ENCODE measurements at regions not wholly inside any gene's neighbourhood (a gene's known extent, or its start where the extent isn't known, plus 50 kb on each side); places are given as distances from the start of the nearest gene placed in this dataset.

- Mint-ChIP-seq H3K36me3 (ENCODE audit: low read depth) (no peaks in the 10 kb centered on the region), H3K4me3 (no peak overlapping the region), H3K9me3 (no peaks in the 10 kb centered on the region), H3K27me3 (ENCODE audit: low read depth) (peaks cover 12% of the 10 kb centered on the region), H3K27ac (ENCODE audit: unreplicated experiment) (no peak overlapping the region), H3K4me1 (no peaks in the 10 kb centered on the region)
- DNase-seq (ENCODE audit: low read depth, low spot score): no peak
- TF ChIP-seq CTCF (conservative IDR thresholded peaks at IDR 0.05): no peak
These were observed 125.5 kb upstream of the NMNAT3 start for GRCh38 chr3:139803294-139803693.

- peak; percentile 65 for DNase-seq (ENCODE audit: low read depth, low spot score)
- Mint-ChIP-seq H3K9me3 (no peaks in the 10 kb centered on the region), H3K4me1 (no peaks in the 10 kb centered on the region), H3K27ac (ENCODE audit: unreplicated experiment) (no peak overlapping the region), H3K36me3 (ENCODE audit: low read depth) (no peaks in the 10 kb centered on the region), H3K4me3 (no peak overlapping the region), H3K27me3 (ENCODE audit: low read depth) (peaks cover 25% of the 10 kb centered on the region)
- TF ChIP-seq CTCF (conservative IDR thresholded peaks at IDR 0.05): no peak
These were observed 120.1 kb upstream of the NMNAT3 start for GRCh38 chr3:139797724-139798343.

GRCh38 chr3:139794469-139795265, 116.9 kb upstream of the NMNAT3 start:
- no peak for DNase-seq (ENCODE audit: low read depth, low spot score)
- H3K4me1 Mint-ChIP-seq: peaks cover 3% of the 10 kb centered on the region
- no peaks in the 10 kb centered on the region for H3K9me3 Mint-ChIP-seq
- no peaks in the 10 kb centered on the region for H3K36me3 Mint-ChIP-seq (ENCODE audit: low read depth)
- no peak overlapping the region for H3K4me3 Mint-ChIP-seq
- no peak overlapping the region for H3K27ac Mint-ChIP-seq (ENCODE audit: unreplicated experiment)
- peaks cover 35% of the 10 kb centered on the region for H3K27me3 Mint-ChIP-seq (ENCODE audit: low read depth)
- TF ChIP-seq CTCF (conservative IDR thresholded peaks at IDR 0.05): no peak

GRCh38 chr3:139793408-139793807, 115.6 kb upstream of the NMNAT3 start:
- H3K27me3 Mint-ChIP-seq (ENCODE audit: low read depth): peaks cover 35% of the 10 kb centered on the region
- no peak for DNase-seq (ENCODE audit: low read depth, low spot score)
- peaks cover 3% of the 10 kb centered on the region for H3K4me1 Mint-ChIP-seq
- no peak overlapping the region for H3K27ac Mint-ChIP-seq (ENCODE audit: unreplicated experiment)
- H3K4me3 Mint-ChIP-seq: no peak overlapping the region
- H3K9me3 Mint-ChIP-seq: no peaks in the 10 kb centered on the region
- no peak for TF ChIP-seq CTCF (conservative IDR thresholded peaks at IDR 0.05)
- H3K36me3 Mint-ChIP-seq (ENCODE audit: low read depth): no peaks in the 10 kb centered on the region

- no peaks in the 10 kb centered on the region for H3K4me1 Mint-ChIP-seq
- H3K9me3 Mint-ChIP-seq: no peaks in the 10 kb centered on the region
- no peak for TF ChIP-seq CTCF (conservative IDR thresholded peaks at IDR 0.05)
- no peak overlapping the region for H3K4me3 Mint-ChIP-seq
- H3K36me3 Mint-ChIP-seq (ENCODE audit: low read depth): no peaks in the 10 kb centered on the region
- H3K27ac Mint-ChIP-seq (ENCODE audit: unreplicated experiment): no peak overlapping the region
- H3K27me3 Mint-ChIP-seq (ENCODE audit: low read depth): peaks cover 2% of the 10 kb centered on the region
- DNase-seq (ENCODE audit: low read depth, low spot score): no peak
These were observed 102.8 kb upstream of the NMNAT3 start for GRCh38 chr3:139780593-139780992.

Measured in neural crest cell (in vitro differentiated cells).